HepG2 (cell line): ENCODE measurements at regions not wholly inside any gene's neighbourhood (a gene's known extent, or its start where the extent isn't known, plus 50 kb on each side); places are given as distances from the start of the nearest gene placed in this dataset.

Source experiments
- ATAC-seq: fragments of 200-7000 bp; cut with Tn5 transposase; 3 replicates; pipeline ENCODE4 v1.9.1; 2020; ENCODE audit warnings: mild to moderate bottlenecking, moderate library complexity
- BruUV-seq: library from RNA; stranded (reverse); fragments of 400-500 nt; replicated peaks from 2 replicates; lab custom pipeline; 2021; lab: Mats Ljungman, UMichigan
- CTCF ChIA-PET: fragments of 300-600 bp; formaldehyde crosslinking; extraction: SDS; loops from one replicate; lab custom pipeline; 2021; ENCODE audit warnings: low total read pairs, inconsistent platforms, low intra/inter-chr PET ratio; lab: Yijun Ruan, JAX
- POLR2A ChIA-PET: fragments of 350-600 bp; sonication (Branson Sonifier 250); formaldehyde crosslinking; loops from one replicate; lab custom pipeline; 2020; ENCODE audit warnings: antibody characterized with exemption, inconsistent platforms; lab: Yijun Ruan, JAX
- DNase-seq: peaks from one replicate; pipeline ENCODE4 v3.0.0-alpha.2; 2015; ENCODE audit warnings: low spot score
- FAIRE-seq: peaks from 3 replicates; lab custom pipeline; 2011; peaks lifted over from hg19 to GRCh38; lab: Jason Lieb, UNC
- H2AFZ ChIP-seq: one replicate; pipeline ENCODE4 v1.6.1; 2011; ENCODE audit warnings: low read length, inconsistent platforms
- H3K27ac ChIP-seq: fragments of 300-600 bp; 3 replicates; pipeline ENCODE4 v1.8.0; 2011; ENCODE audit warnings: mixed run types, mild to moderate bottlenecking, mixed read lengths, low read length, inconsistent platforms; ENCODE audit not compliant: insufficient read depth; ENCODE audit errors: extremely low read length
- H3K27me3 ChIP-seq, 2 experiments: fragments of 200-600 bp in 1 of 2; 2 replicates in 1 of 2; 3 replicates in 1 of 2; pipeline versions ENCODE4 v1.6.0 to v1.8.0; 2011; ENCODE audit warnings: low read length in 2 of 2, mild to moderate bottlenecking in 2 of 2, moderate library complexity in 2 of 2, inconsistent platforms in 1 of 2; ENCODE audit not compliant: insufficient read depth in 2 of 2, control insufficient read depth in 1 of 2
- H3K36me3 ChIP-seq, 2 experiments: fragments of 200-600 bp in 1 of 2; replicated peaks in 1 of 2; 2 replicates in 1 of 2; 3 replicates in 1 of 2; pipeline versions ENCODE4 v1.5.1 to v1.8.0; 2011; ENCODE audit warnings: low read length in 2 of 2, inconsistent platforms in 1 of 2; ENCODE audit not compliant: insufficient read depth in 2 of 2, control insufficient read depth in 1 of 2
- H3K4me1 ChIP-seq: 2 replicates; pipeline ENCODE4 v1.5.1; 2012; ENCODE audit warnings: low read length, inconsistent platforms; ENCODE audit not compliant: insufficient read depth
- H3K4me2 ChIP-seq: 2 replicates; pipeline ENCODE4 v1.6.0; 2011; ENCODE audit warnings: low read depth, low read length, inconsistent platforms
- H3K4me3 ChIP-seq, 3 experiments: fragments of 200-600 bp in 1 of 3; sonication (generic), shearing (Covaris generic) in 1 of 3; replicated peaks in 1 of 3; 2 replicates each; pipeline ENCODE4 v1.5.1; 2011 to 2016; ENCODE audit warnings: low read length in 3 of 3, inconsistent platforms in 2 of 3, low read depth in 2 of 3, mild to moderate bottlenecking in 2 of 3, control low read depth in 1 of 3, mixed read lengths in 1 of 3; ENCODE audit not compliant: insufficient read depth in 1 of 3
- H3K79me2 ChIP-seq: one replicate; pipeline ENCODE4 v1.6.1; 2011; ENCODE audit warnings: low read length, inconsistent platforms; ENCODE audit not compliant: insufficient read depth
- H3K9ac ChIP-seq: 2 replicates; pipeline ENCODE4 v1.6.0; 2011; ENCODE audit warnings: mild to moderate bottlenecking, low read depth, low read length, inconsistent platforms; ENCODE audit not compliant: insufficient read depth
- H3K9me3 ChIP-seq: 2 replicates; pipeline ENCODE4 v1.5.1; 2012; ENCODE audit warnings: mild to moderate bottlenecking, low read length
- H4K20me1 ChIP-seq: 2 replicates; pipeline ENCODE4 v1.6.0; 2011; ENCODE audit warnings: inconsistent platforms, mild to moderate bottlenecking, low read length, moderate library complexity; ENCODE audit not compliant: insufficient read depth
- BORCS8-MEF2B ChIP-seq: sonication (generic); formaldehyde crosslinking; IDR thresholded peaks from 2 replicates; pipeline ENCODE4 v1.8.0; 2022; ENCODE audit warnings: mild to moderate bottlenecking, missing genetic modification reagents
- CREM ChIP-seq, 2 experiments: sonication (generic) in 1 of 2; formaldehyde crosslinking in 1 of 2; IDR thresholded peaks; 2 replicates each; pipeline versions ENCODE4 v1.4.0 to v1.6.1; 2016 to 2020; ENCODE audit warnings: antibody characterized with exemption in 1 of 2, mild to moderate bottlenecking in 1 of 2, missing genetic modification reagents in 1 of 2
- IRX3 ChIP-seq: sonication (generic); formaldehyde crosslinking; IDR thresholded peaks from 2 replicates; pipeline ENCODE4 v1.8.1; 2023; ENCODE audit warnings: mild to moderate bottlenecking, low read depth, missing genetic modification reagents, borderline replicate concordance
- JARID2 ChIP-seq: sonication (generic); formaldehyde crosslinking; IDR thresholded peaks from 2 replicates; pipeline ENCODE4 v1.8.1; 2023; ENCODE audit warnings: missing genetic modification reagents, inconsistent platforms; ENCODE audit not compliant: insufficient replicate concordance
- MAFF ChIP-seq: IDR thresholded peaks from 2 replicates; pipeline ENCODE4 v1.6.1; 2011; ENCODE audit warnings: low read depth, low read length, improper control_type of control experiment
- MIER2 ChIP-seq: IDR thresholded peaks from 2 replicates; pipeline ENCODE4 v1.6.1; 2016; ENCODE audit warnings: missing biosample characterization, missing genetic modification reagents
- NCOA2 ChIP-seq: sonication (generic); formaldehyde crosslinking; IDR thresholded peaks from 2 replicates; pipeline ENCODE4 v1.8.0; 2022; ENCODE audit warnings: inconsistent platforms
- NONO ChIP-seq, 2 experiments: fragments of 450-650 bp in 1 of 2; sonication (generic) in 1 of 2; formaldehyde crosslinking in 1 of 2; IDR thresholded peaks in 1 of 2; conservative IDR thresholded peaks in 1 of 2; 2 replicates each; pipeline versions ENCODE4 v1.6.1 to v1.8.0; 2017 to 2022; ENCODE audit warnings: mild to moderate bottlenecking in 1 of 2, missing genetic modification reagents in 1 of 2, moderate library complexity in 1 of 2
- PCBP2 ChIP-seq: fragments of 200-400 bp; formaldehyde crosslinking; optimal IDR thresholded peaks from 2 replicates; pipeline ENCODE3; 2018; ENCODE audit warnings: low read length, low read depth; ENCODE audit not compliant: poor library complexity, severe bottlenecking
- RBAK ChIP-seq: sonication (generic); formaldehyde crosslinking; IDR thresholded peaks from 2 replicates; pipeline ENCODE4 v1.5.1; 2020; ENCODE audit warnings: mild to moderate bottlenecking, missing genetic modification reagents
- SALL1 ChIP-seq: sonication (generic); formaldehyde crosslinking; IDR thresholded peaks from 2 replicates; pipeline ENCODE4 v1.8.0; 2022; ENCODE audit warnings: mild to moderate bottlenecking, missing genetic modification reagents
- SOX13 ChIP-seq, 3 experiments: fragments of 450-650 bp in 1 of 3; sonication (generic) in 1 of 3; formaldehyde crosslinking in 1 of 3; IDR thresholded peaks in 2 of 3; conservative IDR thresholded peaks in 1 of 3; 2 replicates each; pipeline versions ENCODE4 v1.5.0 to v1.6.1; 2016 to 2020; ENCODE audit warnings: antibody characterized with exemption in 1 of 3, mild to moderate bottlenecking in 1 of 3, missing compliant biosample characterization in 1 of 3, missing genetic modification reagents in 1 of 3, moderate library complexity in 1 of 3
- SP140L ChIP-seq: sonication (generic); formaldehyde crosslinking; IDR thresholded peaks from 2 replicates; pipeline ENCODE4 v1.4.0; 2020; ENCODE audit warnings: missing genetic modification reagents, borderline replicate concordance
- SRSF1 ChIP-seq: fragments of 200-400 bp; formaldehyde crosslinking; optimal IDR thresholded peaks from 2 replicates; pipeline ENCODE3; 2017; ENCODE audit warnings: mild to moderate bottlenecking, low read depth, low read length, moderate library complexity
- TEAD3 ChIP-seq: optimal IDR thresholded peaks from 2 replicates; pipeline ENCODE3; 2016; ENCODE audit warnings: borderline replicate concordance
- YEATS4 ChIP-seq: sonication (generic); formaldehyde crosslinking; IDR thresholded peaks from 2 replicates; pipeline ENCODE4 v1.4.0; 2020; ENCODE audit warnings: missing genetic modification reagents, borderline replicate concordance
- ZNF274 ChIP-seq: sonication (generic); formaldehyde crosslinking; IDR thresholded peaks from 2 replicates; pipeline ENCODE4 v1.5.1; 2020; ENCODE audit warnings: mild to moderate bottlenecking, missing genetic modification reagents
- ZNF546 ChIP-seq: sonication (generic); formaldehyde crosslinking; conservative IDR thresholded peaks from 2 replicates; pipeline ENCODE4 v1.8.1; 2023; ENCODE audit warnings: mild to moderate bottlenecking, missing genetic modification reagents
- WGBS: methylation state at CpG from one replicate; pipeline ENCODE4 v1.1.6; 2017; ENCODE audit warnings: low lambda C conversion rate; 5-methylcytosine and 5-hydroxymethylcytosine counted together
- in situ Hi-C: cut with HindIII; loops from 2 replicates; pipeline ENCODE4 v1.10.0; 2017; ENCODE audit warnings: low pct_unique_long_range_greater_than_20kb; ENCODE audit not compliant: extremely low pct_ligation_motif_present
- intact Hi-C: fragments of 100-400 bp; cut with micrococcal nuclease; formaldehyde crosslinking; loops from one replicate; pipeline ENCODE4 v1.10.0; 2022; ENCODE audit not compliant: unreplicated experiment
- TF ChIP-seq, protein P1 (sequence below): sonication (generic); formaldehyde crosslinking; IDR thresholded peaks from 2 replicates; pipeline ENCODE4 v1.8.1; 2022; ENCODE audit warnings: mild to moderate bottlenecking, missing genetic modification reagents
- TF ChIP-seq, protein P2 (sequence below): sonication (generic); formaldehyde crosslinking; IDR thresholded peaks from 2 replicates; pipeline ENCODE4 v1.5.0; 2020; ENCODE audit warnings: missing genetic modification reagents

DNA sequence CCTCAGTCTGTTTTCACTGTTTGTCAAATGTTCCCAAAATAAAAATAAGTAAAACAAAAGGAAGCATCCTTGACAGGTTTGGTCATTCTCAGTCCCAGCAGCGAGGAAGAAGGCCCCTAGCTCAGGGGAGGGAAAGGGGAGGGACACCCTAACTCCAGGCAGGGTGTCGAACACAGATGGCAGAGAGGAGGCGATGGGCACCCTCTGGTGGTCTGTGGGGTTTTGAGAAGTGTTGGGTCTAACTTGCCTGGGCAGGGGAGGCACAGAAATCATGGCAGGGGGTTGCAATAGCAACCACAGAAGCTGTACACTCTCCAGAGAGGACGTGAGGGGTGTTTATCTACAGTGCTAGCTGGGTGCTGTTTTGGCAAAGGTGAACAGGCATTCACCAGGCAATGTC lies 229.8 kb upstream of the SFRP2 start (continued):
- TF ChIP-seq IRX3 (no peak), NCOA2 (CRISPR knock-in tag) (no peak), JARID2 (no peak), RBAK (CRISPR knock-in tag) (no peak), ZNF546 (no peak), NONO (IDR thresholded peaks at IDR 0.05) (no peak), NONO (CRISPR knock-in tag; conservative IDR thresholded peaks at IDR 0.05) (no peak)

DNA sequence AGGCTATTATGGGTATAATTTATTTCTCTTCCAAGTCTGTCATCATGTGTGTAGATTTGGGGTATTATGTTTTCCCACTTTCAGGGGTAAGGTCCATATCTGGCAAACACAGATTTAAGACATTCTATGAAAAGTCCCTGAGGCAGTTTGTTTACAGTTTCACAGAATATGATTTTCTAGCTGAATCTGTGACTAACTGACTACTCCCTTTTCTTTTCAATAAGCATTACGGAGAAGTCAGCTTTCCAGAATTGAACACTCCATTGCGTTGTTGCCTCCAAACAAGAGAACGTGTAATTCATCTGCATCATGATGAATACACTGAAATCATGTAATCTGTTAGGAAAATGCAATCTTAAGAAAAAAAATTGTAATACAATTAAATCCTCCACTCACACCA lies 226.7 kb upstream of the SFRP2 start:
- ATAC-seq (no peak), DNase-seq (no peak), FAIRE-seq (no peak)
- CTCF ChIA-PET = no interaction called here
- no peak overlapping the region for H3K9ac ChIP-seq
- H3K27me3 ChIP-seq = peaks cover 0 to 2% of the 10 kb centered on the region in 2 experiments; a peak in 2 of 5 replicates
- H4K20me1 ChIP-seq = no peaks in the 10 kb centered on the region
- WGBS = 4% methylated on average over 3 of the region's 3 CpGs
- intact Hi-C loops = no loop called here
- POLR2A ChIA-PET = no interaction called here
- no peaks in the 10 kb centered on the region for H3K9me3 ChIP-seq
- TF ChIP-seq YEATS4 (CRISPR knock-in tag) = no peak
- TF ChIP-seq MIER2 = no peak
- no peak for TF ChIP-seq BORCS8-MEF2B
- no peak for TF ChIP-seq SP140L (CRISPR knock-in tag)
- TF ChIP-seq SOX13 (IDR thresholded peaks at IDR 0.05) = no peak
- no peak for TF ChIP-seq SOX13 (CRISPR knock-in tag; conservative IDR thresholded peaks at IDR 0.05 in 1 of 2, IDR thresholded peaks at IDR 0.05 in 1 of 2)
- no peak for TF ChIP-seq TEAD3 (CRISPR knock-in tag)
- TF ChIP-seq, protein P1, sequence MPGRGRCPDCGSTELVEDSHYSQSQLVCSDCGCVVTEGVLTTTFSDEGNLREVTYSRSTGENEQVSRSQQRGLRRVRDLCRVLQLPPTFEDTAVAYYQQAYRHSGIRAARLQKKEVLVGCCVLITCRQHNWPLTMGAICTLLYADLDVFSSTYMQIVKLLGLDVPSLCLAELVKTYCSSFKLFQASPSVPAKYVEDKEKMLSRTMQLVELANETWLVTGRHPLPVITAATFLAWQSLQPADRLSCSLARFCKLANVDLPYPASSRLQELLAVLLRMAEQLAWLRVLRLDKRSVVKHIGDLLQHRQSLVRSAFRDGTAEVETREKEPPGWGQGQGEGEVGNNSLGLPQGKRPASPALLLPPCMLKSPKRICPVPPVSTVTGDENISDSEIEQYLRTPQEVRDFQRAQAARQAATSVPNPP = no peak
- TF ChIP-seq, protein P2, sequence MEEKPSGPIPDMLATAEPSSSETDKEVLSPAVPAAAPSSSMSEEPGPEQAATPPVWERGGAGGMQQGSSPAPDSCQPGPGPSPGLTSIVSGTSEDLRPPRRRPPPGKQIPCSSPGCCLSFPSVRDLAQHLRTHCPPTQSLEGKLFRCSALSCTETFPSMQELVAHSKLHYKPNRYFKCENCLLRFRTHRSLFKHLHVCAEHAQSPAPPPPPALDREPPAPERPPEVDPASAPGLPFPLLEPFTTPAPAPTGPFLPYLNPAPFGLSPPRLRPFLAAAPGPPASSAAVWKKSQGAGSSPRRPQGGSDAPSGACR (CRISPR knock-in tag) = no peak
- no peak for TF ChIP-seq ZNF274 (CRISPR knock-in tag)
- no peak for TF ChIP-seq CREM (IDR thresholded peaks at IDR 0.05)
- TF ChIP-seq CREM (CRISPR knock-in tag; IDR thresholded peaks at IDR 0.05) = no peak
- no peak for TF ChIP-seq SALL1 (CRISPR knock-in tag)
- TF ChIP-seq NONO (IDR thresholded peaks at IDR 0.05) = no peak
- no peak for TF ChIP-seq NONO (CRISPR knock-in tag; conservative IDR thresholded peaks at IDR 0.05)
- no peak for TF ChIP-seq SRSF1
- no peak for TF ChIP-seq MAFF
- no peak for TF ChIP-seq PCBP2
- BruUV-seq = no TSS peak
- H2AFZ ChIP-seq = no peak overlapping the region
- in situ Hi-C loops = no loop called here
- H3K4me3 ChIP-seq = no peak overlapping the region
- no peak overlapping the region for H3K27ac ChIP-seq
- no peaks in the 10 kb centered on the region for H3K36me3 ChIP-seq
- H3K79me2 ChIP-seq = no peaks in the 10 kb centered on the region
- H3K4me2 ChIP-seq = no peak overlapping the region
- no peaks in the 10 kb centered on the region for H3K4me1 ChIP-seq
